ENCODE measurements at regions not wholly inside any gene's neighbourhood (a gene's known extent, or its start where the extent isn't known, plus 50 kb on each side); places are given as distances from the start of the nearest gene placed in this dataset.

GRCh38 chr20:40738976-40739375, 49.9 kb upstream of the MAFB start:
- DNase-seq (ENCODE audit: low read depth in 2 of 2, low spot score in 1 of 2): no peak

- no peak for DNase-seq (ENCODE audit: low read depth in 2 of 2, low spot score in 1 of 2)
These were observed 50.8 kb upstream of the MAFB start for GRCh38 chr20:40739841-40740240.

- no peak for DNase-seq (ENCODE audit: low read depth in 2 of 2, low spot score in 1 of 2)
These were observed 52.6 kb upstream of the MAFB start for GRCh38 chr20:40741507-40742106.

- no peak for DNase-seq (ENCODE audit: low read depth in 2 of 2, low spot score in 1 of 2)
These were observed 54.2 kb upstream of the MAFB start for GRCh38 chr20:40743141-40743775.

GRCh38 chr20:40744072-40744817, 55.2 kb upstream of the MAFB start:
- no peak for DNase-seq (ENCODE audit: low read depth in 2 of 2, low spot score in 1 of 2)

GRCh38 chr20:40744818-40745175, 55.8 kb upstream of the MAFB start:
- DNase-seq (ENCODE audit: low read depth in 2 of 2, low spot score in 1 of 2): no peak

- no peak for DNase-seq (ENCODE audit: low read depth in 2 of 2, low spot score in 1 of 2)
These were observed 57.2 kb upstream of the MAFB start for GRCh38 chr20:40746251-40746650.

- DNase-seq (ENCODE audit: low read depth in 2 of 2, low spot score in 1 of 2): no peak
These were observed 59.1 kb upstream of the MAFB start for GRCh38 chr20:40748182-40748581.

- DNase-seq (ENCODE audit: low read depth in 2 of 2, low spot score in 1 of 2): no peak
These were observed 61.0 kb upstream of the MAFB start for GRCh38 chr20:40749985-40750506.

GRCh38 chr20:40750541-40751035, 61.6 kb upstream of the MAFB start:
- DNase-seq (ENCODE audit: low read depth in 2 of 2, low spot score in 1 of 2): no peak

- no peak for DNase-seq (ENCODE audit: low read depth in 2 of 2, low spot score in 1 of 2)
These were observed 64.4 kb upstream of the MAFB start for GRCh38 chr20:40753472-40753871.

GRCh38 chr20:40754339-40754943, 65.4 kb upstream of the MAFB start:
- DNase-seq (ENCODE audit: low read depth in 2 of 2, low spot score in 1 of 2): no peak

GRCh38 chr20:40757087-40757486, 68.1 kb upstream of the MAFB start:
- no peak for DNase-seq (ENCODE audit: low read depth in 2 of 2, low spot score in 1 of 2)

GRCh38 chr20:40758790-40759189, 69.8 kb upstream of the MAFB start:
- no peak for DNase-seq (ENCODE audit: low read depth in 2 of 2, low spot score in 1 of 2)

GRCh38 chr20:40760399-40760798, 71.4 kb upstream of the MAFB start:
- no peak for DNase-seq (ENCODE audit: low read depth in 2 of 2, low spot score in 1 of 2)

- no peak for DNase-seq (ENCODE audit: low read depth in 2 of 2, low spot score in 1 of 2)
These were observed 74.7 kb upstream of the MAFB start for GRCh38 chr20:40763646-40764295.

- DNase-seq (ENCODE audit: low read depth in 2 of 2, low spot score in 1 of 2): no peak
These were observed 76.9 kb upstream of the MAFB start for GRCh38 chr20:40765814-40766480.

GRCh38 chr20:40766790-40767614, 78.0 kb upstream of the MAFB start:
- no peak for DNase-seq (ENCODE audit: low read depth in 2 of 2, low spot score in 1 of 2)

- no peak for DNase-seq (ENCODE audit: low read depth in 2 of 2, low spot score in 1 of 2)
These were observed 78.5 kb upstream of the MAFB start for GRCh38 chr20:40767615-40767924.

GRCh38 chr20:40768105-40768504, 79.1 kb upstream of the MAFB start:
- no peak for DNase-seq (ENCODE audit: low read depth in 2 of 2, low spot score in 1 of 2)
